Fibroblast of villous mesenchyme (primary cell): ENCODE measurements at regions not wholly inside any gene's neighbourhood (a gene's known extent, or its start where the extent isn't known, plus 50 kb on each side); places are given as distances from the start of the nearest gene placed in this dataset.

Experiments used
- DNase-seq: peaks from one replicate; pipeline ENCODE4 v3.0.0-alpha.2; 2010; ENCODE audit warnings: low read depth
- H3K4me3 ChIP-seq: 2 replicates; pipeline ENCODE4 v1.5.1; 2011; ENCODE audit warnings: low read depth, mild to moderate bottlenecking, low read length
- TF ChIP-seq, protein P1 (sequence below): IDR thresholded peaks from 2 replicates; pipeline ENCODE4 v1.5.1; 2012; ENCODE audit warnings: low read depth, mild to moderate bottlenecking, low read length; ENCODE audit not compliant: insufficient read depth

DNA sequence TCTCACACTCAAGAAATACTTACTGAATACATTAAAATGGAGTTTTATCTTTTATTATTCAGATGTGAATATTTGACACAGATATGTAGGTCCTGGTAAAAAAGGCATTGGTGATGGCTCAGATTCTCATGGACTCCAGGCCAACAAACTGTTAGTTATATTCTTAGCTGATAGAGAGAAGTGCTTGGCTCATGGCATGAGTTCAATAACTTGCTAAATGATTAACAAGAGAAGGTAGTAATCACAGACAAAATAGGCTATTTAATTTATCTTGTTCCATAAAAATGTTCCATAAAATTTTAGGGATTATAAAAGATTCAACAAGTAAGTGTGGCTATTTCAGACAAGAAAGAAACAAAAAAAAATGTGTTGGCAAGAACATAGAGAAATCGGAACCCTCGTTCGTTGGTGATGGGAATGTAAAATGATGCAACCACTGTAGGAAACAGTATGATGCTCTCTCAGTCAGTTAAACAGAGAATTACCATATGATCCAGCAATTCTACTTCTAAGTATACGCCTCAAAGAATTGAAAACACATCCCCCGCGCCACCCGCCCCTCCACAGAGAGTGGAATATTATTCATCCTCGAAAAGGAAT, 737.8 kb upstream of the ADAMTS5 start:
- TF ChIP-seq, protein P1, sequence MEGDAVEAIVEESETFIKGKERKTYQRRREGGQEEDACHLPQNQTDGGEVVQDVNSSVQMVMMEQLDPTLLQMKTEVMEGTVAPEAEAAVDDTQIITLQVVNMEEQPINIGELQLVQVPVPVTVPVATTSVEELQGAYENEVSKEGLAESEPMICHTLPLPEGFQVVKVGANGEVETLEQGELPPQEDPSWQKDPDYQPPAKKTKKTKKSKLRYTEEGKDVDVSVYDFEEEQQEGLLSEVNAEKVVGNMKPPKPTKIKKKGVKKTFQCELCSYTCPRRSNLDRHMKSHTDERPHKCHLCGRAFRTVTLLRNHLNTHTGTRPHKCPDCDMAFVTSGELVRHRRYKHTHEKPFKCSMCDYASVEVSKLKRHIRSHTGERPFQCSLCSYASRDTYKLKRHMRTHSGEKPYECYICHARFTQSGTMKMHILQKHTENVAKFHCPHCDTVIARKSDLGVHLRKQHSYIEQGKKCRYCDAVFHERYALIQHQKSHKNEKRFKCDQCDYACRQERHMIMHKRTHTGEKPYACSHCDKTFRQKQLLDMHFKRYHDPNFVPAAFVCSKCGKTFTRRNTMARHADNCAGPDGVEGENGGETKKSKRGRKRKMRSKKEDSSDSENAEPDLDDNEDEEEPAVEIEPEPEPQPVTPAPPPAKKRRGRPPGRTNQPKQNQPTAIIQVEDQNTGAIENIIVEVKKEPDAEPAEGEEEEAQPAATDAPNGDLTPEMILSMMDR: no peak
- no peak overlapping the region for H3K4me3 ChIP-seq
- no peak for DNase-seq

DNA sequence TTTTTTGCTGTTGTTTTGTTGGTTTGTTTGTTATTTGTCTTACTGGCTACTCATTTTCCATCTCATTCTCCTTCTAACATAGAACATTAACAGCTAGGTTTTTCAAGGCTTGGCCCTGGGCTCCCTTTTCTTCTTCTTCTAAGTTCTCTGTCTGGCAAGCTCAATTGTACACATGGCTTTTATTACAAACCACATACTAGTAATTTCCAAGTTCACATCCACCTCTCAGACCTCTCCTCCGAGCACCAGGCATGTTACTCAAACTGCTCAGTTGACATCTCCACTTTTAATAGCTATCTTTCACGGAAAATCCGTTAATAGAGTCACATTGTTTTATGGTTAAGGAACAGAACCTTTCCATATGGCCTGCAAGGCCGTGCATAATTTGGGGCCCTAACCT, 736.9 kb upstream of the ADAMTS5 start:
- TF ChIP-seq, protein P1: no peak
- DNase-seq: no peak
- no peak overlapping the region for H3K4me3 ChIP-seq

DNA sequence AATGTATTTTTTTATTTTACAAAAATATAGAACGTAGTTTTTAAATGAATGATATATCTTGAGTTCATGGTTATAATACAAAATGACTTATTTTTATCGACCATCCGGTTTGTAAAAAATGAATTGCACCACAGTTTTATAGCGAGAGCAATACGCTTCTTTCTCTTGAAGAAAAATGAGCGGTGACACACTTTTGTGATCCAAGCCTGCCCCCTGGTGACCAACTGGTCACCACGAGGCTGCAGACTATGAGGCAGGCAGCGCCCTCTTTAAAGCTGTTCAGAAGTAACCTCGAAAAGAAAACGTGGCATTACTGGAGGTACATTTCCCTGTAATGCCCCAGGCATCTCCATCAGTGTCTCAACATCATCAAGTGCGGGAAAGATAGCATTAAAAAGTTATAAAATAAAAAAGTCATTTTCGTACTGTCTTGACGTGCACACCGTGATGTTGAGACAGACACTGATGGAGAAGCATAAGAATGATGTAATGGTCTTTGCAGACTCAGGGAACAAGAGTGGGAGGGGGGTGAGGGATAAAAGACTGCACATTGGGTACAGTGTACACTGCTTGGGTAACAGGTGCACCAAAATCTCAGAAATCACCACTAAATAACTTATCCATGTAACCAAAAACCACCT, 734.2 kb upstream of the ADAMTS5 start:
- TF ChIP-seq, protein P1: peak; percentile 84
- peak; percentile 90 for DNase-seq
- H3K4me3 ChIP-seq: no peak overlapping the region

DNA sequence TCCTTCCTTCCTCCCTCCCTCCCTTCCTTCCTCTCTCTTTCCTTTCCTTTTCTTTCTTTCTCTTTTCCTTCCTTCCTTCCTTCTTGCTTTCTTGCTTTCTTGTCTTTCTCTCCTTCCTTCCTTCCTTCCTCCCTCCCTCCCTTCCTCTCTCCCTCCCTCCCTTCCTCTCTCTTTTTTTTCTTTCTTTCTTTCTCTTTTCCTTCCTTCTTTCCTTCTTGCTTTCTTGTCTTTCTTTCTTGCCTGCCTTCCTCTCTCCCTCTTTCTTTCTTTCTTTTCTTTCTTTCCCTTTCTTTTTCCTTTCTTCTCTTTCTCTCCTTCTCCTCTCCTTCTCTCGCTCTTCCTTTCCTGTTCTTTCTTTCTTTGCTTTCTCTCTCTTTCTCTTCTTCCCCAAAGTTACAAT, 728.4 kb upstream of the ADAMTS5 start:
- DNase-seq: no peak
- no peak overlapping the region for H3K4me3 ChIP-seq
- TF ChIP-seq, protein P1: no peak

DNA sequence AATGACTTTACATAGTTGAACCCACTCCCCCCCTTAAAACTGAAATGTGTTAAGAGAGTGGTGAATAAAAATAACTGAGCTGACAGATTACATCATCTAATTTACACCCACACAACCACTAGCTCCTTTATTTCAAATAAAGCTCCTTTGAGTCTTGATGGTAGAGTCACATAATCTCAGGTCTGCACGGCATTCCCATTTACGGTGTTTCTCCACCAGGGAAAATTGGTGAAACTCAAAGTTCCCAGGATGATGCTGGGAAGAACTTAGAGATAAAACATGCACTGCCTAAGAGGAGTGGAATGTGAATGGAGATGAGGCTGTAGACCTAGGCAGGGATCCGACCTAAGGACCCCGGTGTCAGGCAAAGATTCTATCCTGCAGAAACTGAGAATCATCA, 727.8 kb upstream of the ADAMTS5 start:
- TF ChIP-seq, protein P1: no peak
- DNase-seq: no peak

DNA sequence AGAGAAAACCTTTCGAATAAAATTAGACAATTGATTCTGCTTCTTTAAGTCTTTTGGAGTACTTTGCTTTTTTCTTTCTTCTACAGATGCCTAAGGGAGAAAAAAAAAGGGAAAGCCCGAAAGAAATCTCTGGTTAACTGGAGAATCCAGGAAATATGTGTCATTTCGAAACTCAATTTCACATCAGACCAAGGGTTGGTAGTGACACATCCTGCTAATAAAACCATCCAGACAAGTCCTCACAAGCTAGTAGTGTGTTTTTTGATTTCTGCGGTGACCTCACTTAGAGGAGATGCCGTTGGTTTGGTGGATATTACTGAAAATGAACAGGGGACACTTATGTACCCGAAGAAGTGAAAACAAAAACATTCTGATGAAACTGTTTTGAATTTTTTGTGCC, 726.5 kb upstream of the ADAMTS5 start:
- TF ChIP-seq, protein P1: no peak
- peak; percentile 76 for DNase-seq
- H3K4me3 ChIP-seq: no peak overlapping the region

More for the DNA sequence above, 727.8 kb upstream of the ADAMTS5 start:
- no peak overlapping the region for H3K4me3 ChIP-seq
